HG03571 (cell line): ENCODE measurements at regions not wholly inside any gene's neighbourhood (a gene's known extent, or its start where the extent isn't known, plus 50 kb on each side); places are given as distances from the start of the nearest gene placed in this dataset.
A peak's percentile ranks its signal among the peaks of the same experiment; 100 is the strongest.

Experiments used
- ATAC-seq: cut with Tn5 transposase; IDR thresholded peaks from one replicate; pipeline ENCODE4 v1.9.1; 2021; ENCODE audit not compliant: unreplicated experiment

GRCh38 chr3:177753451-177754155 lies 556.3 kb upstream of the TBL1XR1 start:
- ATAC-seq, result no peak

- ATAC-seq, result no peak
Observed at GRCh38 chr3:177754508-177754921, 557.2 kb upstream of the TBL1XR1 start.

- ATAC-seq, result no peak
Observed at GRCh38 chr3:177758126-177758525, 560.8 kb upstream of the TBL1XR1 start.

GRCh38 chr3:177760803-177761202 lies 563.5 kb upstream of the TBL1XR1 start:
- no peak for ATAC-seq

- no peak for ATAC-seq
Observed at GRCh38 chr3:177764377-177764912, 567.2 kb upstream of the TBL1XR1 start.

GRCh38 chr3:177764933-177765332 lies 567.7 kb upstream of the TBL1XR1 start:
- ATAC-seq, result no peak

- no peak for ATAC-seq
Observed at GRCh38 chr3:177770383-177771230, 573.3 kb upstream of the TBL1XR1 start.

GRCh38 chr3:177771780-177772179 lies 574.5 kb upstream of the TBL1XR1 start:
- no peak for ATAC-seq

GRCh38 chr3:177772908-177773557 lies 575.8 kb upstream of the TBL1XR1 start:
- no peak for ATAC-seq

GRCh38 chr3:177773717-177774116 lies 576.4 kb upstream of the TBL1XR1 start:
- no peak for ATAC-seq

GRCh38 chr3:177776661-177777101 lies 579.4 kb upstream of the TBL1XR1 start:
- no peak for ATAC-seq

- peak; percentile 87 for ATAC-seq
Observed at GRCh38 chr3:177777699-177778098, 580.4 kb upstream of the TBL1XR1 start.

- no peak for ATAC-seq
Observed at GRCh38 chr3:177778633-177779032, 581.4 kb upstream of the TBL1XR1 start.

GRCh38 chr3:177781686-177782161 lies 584.4 kb upstream of the TBL1XR1 start:
- no peak for ATAC-seq

GRCh38 chr3:177783338-177783737 lies 586.1 kb upstream of the TBL1XR1 start:
- no peak for ATAC-seq

- no peak for ATAC-seq
Observed at GRCh38 chr3:177783767-177784166, 586.5 kb upstream of the TBL1XR1 start.

- no peak for ATAC-seq
Observed at GRCh38 chr3:177787279-177788041, 590.2 kb upstream of the TBL1XR1 start.

- no peak for ATAC-seq
Observed at GRCh38 chr3:177789500-177789899, 592.2 kb upstream of the TBL1XR1 start.

GRCh38 chr3:177792311-177793030 lies 595.2 kb upstream of the TBL1XR1 start:
- ATAC-seq, result no peak

GRCh38 chr3:177793451-177793850 lies 596.2 kb upstream of the TBL1XR1 start:
- ATAC-seq, result no peak
